SIG-M5 treated with dmso at 0.1 percent for 504 hours (cell line): ENCODE measurements at regions not wholly inside any gene's neighbourhood (a gene's known extent, or its start where the extent isn't known, plus 50 kb on each side); places are given as distances from the start of the nearest gene placed in this dataset.
"Not testable (repeated sequence)": the region's sequence is repeated elsewhere in the genome, so short reads cannot be mapped to it uniquely, and the experiment has no call there.

ENCODE experiments used
- DNase-seq: peaks from one replicate; lab custom pipeline; 2025; ENCODE audit not compliant: unreplicated experiment; lab: John Stamatoyannopoulos, UW

DNA sequence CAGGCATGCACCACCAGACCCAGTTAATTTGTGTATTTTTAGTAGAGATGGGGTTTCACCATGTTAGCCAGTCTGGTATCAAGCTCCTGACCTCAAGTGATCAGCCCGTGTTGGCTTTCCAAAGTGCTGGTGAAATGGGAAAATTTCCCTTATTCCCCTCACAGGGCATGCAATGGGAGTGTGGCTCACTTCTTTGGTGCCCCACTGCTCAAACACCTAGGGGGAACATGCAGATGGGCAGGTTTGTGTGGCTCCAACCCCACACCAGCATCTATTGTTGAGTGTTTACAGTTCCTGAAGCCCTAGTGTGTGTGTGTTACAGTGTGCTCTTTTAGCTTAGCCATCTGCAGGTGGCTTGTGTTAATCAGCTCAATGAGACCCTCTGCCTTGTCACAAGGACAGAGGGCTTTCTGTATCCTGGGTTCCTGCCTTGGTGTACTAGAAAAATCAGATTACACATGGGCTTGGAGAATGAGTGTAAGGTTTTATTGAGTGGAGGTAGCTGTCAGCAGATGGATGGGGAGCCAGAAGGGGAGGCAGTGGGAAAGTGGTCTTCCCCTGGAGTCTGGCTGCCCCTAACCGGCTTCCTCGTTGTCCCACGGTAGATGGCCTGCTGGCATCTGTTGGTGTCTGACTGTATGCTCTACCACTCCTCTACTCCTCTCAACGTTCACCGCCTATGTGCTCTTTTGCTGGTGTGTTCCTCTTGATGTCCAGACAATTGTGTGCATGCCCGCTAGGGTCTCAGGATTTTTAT is 248.1 kb upstream of the CBLB start:
- no peak for DNase-seq

DNA sequence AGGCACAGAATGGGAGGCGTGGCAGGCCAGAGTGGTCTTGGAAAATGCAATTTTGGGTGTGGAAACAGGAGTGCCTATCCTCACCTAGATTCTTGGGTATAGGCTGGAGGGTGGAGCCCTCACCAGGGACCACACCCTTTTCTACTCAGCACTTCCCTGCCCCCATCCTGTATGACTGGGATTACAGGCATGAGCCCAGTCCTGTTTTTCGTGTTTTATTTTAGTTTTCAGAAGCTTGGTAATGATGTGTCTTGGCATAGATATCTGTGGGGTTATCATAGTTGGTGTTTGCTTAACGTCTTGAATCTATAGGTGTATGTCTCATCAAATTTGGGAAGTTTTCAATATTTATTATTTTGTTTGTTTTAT is 248.7 kb upstream of the CBLB start:
- no peak for DNase-seq

DNA sequence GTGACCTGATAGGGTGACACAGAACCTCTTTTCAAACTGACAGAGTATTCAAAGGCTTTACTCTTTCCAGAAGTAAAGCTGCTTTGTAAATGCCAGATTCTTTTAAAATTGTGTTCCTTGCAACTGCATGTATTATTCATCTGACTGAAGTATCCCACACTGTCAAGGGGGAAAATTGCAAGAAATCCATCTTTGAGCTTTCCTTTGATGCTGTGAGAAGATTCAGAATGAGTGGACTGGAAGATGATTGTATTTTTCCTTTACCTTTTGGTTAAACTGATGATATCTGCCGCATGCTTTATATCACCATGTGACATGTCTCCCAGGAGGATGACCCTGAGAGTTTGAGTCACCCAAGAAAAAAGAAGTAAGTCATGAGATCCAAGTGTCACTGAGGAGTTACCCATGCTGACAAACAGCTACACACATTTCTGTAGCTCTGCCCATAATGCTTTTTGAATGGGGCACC is 250.8 kb upstream of the CBLB start:
- no peak for DNase-seq

DNA sequence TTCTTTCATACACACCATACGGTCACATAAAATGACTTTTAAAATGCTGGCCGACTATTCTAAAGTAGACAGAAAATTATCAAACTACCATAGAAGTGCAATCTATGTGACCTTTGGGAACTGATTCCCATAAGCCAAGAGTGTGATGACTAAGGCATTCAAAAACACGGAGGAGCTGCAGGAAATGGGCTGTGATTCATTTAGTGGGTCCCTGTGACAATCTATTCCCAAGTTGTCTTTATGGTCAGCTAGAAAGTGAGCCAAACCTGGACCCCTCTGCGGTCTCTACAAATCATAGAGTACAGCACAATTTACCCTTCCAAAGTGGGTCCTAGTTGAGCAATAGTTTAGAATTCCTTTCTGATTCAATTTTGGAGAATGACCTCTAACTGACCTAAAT is 251.5 kb upstream of the CBLB start:
- no peak for DNase-seq

DNA sequence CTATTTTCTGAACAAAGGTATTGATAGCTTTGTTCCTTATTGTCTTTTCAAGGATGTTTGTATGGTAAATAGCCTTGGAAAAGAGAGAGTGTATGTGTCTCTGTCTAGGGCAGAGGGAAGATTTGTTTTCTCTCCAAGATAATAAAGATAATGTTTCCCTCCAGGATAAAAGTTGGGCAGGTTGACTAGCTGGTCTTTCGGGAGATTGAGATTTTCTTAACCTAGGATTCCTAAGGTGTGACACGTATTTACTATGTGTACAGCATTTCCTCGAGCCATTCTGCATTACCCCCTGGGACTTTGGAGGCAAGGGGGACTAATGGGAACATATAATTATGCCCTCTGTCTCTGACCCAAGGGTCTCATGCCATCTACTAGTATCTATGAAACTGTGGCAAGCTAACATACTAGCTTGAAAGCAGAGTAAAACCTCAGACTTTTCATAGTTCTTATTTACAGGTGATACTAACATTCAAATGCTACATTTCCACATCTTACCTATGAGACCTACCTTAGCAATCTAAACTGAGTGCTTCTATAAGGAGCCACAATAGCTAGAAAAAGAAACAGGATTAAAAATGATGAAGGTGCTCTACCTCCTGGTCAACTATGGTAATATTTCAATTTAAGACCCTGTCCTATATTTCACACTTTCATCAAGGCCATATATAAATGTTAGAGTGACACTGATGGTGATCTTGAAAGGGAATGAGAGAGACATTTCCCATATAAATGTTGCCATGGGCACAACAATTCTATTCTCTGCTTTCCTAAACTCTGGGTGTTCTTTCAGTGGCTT is 252.9 kb upstream of the CBLB start:
- no peak for DNase-seq

DNA sequence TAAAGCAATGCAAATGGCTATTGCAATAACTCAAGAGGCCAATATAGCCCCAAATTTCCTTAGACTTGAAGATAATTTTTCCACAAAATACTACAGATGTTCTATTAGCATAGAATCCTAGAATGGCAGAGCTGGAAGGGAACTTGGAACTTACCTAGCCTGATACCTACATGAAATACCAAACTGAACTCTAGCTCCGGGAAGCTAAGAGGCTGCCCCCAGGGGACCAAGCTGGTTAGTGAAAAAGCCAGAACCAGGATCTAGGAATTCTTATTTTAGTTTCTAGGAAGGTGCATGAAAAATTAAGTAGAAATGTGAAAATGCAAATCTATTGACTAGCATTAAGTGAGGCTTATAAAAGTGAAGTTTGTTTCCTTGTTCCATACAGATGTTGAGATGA is 256.0 kb upstream of the CBLB start:
- DNase-seq, result no peak

DNA sequence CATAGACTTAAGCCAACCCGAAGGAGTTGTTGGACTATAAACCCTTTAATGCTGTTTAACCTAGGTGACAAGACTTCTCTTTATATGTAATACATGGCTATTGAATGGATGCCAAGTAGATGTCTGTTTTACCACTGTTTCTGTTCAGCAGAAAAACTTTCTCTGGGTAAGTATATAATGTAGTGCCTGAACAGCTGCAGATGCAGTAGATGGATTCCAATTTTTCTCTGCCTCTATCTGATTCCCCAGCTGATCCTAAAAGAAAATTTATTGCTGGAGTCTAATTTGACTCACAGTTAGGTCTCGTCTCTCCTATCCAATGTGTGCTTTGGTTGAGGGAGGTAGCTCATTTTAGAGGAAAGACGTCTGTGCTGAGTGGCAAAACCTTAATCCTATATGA is 256.5 kb upstream of the CBLB start:
- no peak for DNase-seq

DNA sequence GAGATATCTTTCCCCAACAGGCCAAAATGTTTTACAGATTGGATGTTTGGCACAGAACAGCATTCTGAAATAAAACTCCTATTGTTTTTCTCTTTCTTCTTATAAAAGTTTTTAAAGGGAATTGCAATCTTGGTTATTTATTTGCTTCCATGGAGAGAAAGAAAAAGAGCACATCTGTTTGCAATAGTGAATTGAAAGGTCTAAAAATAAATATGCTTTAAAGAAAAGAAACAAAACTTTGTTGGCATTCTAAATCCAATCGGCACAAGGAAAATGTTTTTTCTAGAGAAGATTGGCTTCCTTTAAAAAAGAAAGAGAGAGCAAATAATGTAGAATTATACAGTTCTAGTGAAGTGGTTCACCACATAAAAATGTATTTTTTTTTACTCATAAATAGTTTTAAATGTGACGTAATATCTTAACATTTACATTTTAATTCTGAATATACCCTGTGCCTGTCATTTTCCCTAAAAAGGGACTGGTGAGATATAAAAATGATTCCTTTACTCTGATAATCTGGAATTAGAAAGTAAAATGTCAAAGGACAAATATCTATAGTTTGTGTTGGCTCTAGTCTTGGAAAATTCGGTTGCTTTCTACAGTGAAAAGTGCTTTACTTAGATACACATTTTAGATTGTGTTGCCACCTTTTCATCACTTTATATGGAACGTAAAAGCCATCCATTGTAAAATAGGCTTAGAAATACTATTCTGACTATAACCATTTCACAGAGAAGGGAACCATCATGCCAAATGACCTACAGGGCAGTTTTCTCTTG is 257.4 kb upstream of the CBLB start:
- DNase-seq, result no peak

DNA sequence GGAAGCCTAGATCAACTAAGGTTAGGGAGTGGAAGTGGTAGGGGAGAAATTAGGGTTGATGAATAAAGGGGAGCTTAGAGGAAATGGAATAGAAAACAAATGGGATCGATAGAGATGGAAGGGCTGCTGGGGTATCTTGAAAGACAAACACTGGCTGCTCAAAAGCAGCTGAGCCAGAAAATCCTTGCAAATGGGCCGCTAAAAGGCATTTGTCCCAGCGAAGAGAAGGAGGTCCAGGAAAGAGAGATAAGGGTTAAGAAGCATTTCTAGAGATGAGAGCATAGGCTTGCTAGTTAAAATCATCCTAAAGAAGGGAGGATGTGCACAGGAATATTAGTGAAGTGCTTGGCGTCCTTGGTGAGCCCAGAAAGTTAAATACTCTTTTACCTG is 258.0 kb upstream of the CBLB start:
- no peak for DNase-seq

DNA sequence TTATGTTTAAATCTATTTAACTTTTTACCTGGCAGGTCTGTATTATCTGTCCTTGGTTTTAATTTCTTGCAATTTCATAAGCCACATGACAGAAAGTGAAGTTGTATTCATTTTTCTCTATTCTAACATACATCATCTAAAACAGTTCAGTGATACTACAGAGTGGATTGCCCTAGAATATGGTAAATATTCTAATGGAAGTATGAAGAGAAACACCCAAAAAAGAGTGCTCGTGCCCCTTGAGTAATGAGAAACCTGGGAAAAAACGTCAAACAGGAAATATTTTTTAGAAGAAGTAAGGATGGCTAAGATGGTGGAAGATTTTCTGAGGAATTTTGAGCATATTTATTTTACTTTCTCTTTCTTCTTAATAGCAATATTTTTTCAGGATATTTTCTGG is 261.1 kb upstream of the CBLB start:
- no peak for DNase-seq

DNA sequence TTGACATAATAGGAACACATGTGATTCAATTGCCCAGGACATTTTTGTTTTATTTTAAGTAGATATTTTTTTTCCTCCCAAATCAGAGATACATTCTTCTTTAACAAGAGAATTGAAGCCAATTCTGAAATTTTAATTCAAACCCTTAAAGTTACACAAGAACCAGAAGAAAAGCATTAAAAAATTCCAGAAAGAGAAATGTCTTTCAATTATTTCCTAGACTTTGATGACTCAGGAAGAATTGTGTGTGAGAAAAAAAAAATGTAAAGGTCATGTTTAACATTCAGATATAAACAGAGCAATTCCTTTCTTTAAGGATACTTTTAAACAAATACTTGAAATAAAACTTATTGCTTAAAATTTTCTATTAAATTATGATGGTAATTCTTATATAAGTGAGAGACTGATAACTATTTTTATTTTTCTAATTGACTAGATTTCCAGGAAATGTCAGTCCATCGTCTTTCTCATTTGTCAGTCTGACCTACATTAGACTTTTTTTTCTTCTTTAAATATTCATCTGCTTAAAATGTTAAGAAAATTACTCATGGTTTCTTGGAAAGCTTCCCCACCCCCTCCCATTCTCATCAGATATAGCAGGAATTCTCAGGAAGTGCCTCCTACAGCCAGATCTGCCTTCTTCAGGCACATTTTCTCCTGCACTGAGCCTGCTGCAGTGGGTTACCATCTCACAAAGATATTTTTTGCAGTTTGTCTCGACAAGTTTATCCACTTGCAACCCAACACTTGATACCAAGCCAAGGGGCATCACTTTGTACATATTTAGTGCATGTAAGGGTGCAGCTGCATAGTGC is 261.8 kb upstream of the CBLB start:
- DNase-seq, result no peak

DNA sequence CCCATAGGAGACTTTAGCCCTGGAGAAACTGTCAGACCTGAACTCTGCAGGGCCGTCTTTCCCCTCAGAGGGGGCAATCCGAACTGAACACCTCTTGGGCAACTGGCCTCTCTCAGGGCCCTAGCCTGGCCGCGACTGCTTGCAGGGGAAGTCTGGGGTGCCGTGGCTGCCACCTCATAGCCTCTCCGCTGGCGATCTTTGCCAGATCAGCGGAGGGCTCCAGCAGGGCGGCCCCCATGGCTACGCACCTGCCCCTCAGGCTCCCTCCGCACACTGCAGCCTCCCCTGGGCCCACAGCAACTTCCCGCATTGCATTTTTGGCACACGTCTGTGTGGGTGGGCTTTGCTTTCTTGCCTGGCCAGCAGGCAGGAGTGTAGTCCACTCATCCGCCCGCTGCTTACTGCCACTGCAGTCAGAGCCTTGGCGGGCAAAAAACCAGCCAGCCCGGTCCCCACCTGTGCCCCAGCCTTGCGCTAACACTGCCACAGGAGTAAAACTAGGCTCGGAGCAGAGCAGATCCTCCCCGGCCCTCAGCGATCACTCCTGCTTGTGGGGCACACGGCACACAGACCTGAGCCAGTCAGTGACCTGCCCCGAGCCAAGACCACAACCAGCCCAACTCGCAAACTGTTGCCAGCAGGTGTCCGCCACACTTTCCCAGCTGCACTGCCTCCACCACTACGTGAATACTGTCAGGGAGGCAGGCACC is 266.8 kb upstream of the CBLB start:
- DNase-seq, result no peak

DNA sequence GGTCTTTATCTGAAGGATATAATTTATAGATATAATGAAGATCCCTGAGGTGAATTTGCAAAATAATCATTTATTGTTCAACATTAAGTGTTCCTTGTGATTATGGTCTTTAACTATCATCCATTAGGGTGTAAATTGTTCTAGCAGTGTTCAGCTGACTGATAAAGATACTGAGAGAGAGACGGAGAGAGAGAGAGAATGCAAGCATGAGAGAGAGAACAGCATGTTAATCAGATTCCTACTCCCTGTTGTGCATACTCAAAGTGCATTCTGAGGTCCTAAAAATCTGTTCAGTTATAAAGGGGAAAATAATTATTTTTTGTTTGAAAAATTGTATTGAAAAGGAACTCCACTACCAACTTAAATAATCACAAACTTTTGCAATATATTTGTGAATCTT is 271.0 kb upstream of the CBLB start:
- DNase-seq, result no peak

DNA sequence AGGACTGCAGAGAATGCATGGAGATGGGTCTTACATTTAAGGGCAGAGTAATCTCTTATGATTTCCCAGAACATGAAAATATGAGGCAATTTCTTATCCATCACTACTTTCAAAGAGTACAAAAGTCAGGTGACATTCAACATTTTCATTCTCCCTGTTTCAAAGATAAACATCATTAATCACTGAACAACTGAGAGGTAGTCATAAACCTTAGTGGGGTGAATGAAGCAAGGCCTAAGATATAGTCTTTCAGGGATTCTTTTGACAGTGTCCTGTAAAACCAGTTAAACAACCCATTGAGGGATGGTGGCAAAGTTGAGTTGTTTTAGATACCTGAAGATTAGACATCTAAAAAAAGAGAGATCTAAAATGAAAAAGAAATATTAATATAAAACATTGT is 271.6 kb upstream of the CBLB start:
- peak; percentile 23 for DNase-seq

DNA sequence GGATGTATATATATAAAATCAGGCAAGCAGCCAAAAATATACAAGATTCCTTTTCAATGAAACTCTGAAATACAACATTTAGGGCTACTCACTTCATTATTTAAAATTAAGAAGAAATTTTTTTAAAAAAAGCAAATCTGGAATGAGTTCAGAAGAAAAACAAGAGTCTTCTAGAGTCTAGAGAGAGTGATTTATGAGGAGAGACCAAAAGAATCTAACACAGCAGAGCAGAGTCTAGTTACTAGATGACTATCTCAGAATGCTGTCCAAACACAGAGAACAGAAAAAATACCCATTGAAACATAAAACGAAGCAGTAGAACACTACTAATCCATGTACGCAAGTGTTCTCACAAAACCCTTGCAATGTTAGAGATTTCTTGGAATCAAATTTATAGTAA is 275.2 kb upstream of the CBLB start:
- DNase-seq, result no peak

DNA sequence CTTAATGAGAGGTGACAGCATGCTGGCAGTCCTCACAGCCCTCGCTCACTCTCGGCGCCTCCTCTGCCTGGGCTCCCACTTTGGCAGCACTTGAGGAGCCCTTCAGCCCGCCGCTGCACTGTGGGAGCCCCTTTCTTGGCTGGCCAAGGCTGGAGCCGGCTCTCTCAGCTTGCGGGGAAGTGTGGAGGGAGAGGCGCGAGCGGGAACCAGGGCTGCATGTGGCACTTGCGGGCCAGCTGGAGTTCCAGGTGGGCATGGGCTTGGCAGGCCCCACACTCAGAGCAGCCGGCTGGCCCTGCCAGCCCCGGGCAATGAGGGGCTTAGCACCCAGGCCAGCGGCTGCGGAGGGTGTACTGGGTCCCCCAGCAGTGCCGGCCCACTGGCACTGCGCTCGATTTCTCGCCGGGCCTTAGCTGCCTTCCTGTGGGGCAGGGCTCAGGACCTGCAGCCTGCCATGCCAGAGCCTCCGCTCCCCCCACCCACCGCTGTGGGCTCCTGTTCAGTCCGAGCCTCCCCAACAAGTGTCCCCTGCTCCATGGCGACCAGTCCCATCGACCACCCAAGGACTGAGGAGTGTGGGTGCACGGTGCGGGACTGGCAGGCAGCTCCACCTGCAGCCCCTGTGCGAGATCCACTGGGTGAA is 279.7 kb upstream of the CBLB start:
- DNase-seq, result not testable (repeated sequence)

DNA sequence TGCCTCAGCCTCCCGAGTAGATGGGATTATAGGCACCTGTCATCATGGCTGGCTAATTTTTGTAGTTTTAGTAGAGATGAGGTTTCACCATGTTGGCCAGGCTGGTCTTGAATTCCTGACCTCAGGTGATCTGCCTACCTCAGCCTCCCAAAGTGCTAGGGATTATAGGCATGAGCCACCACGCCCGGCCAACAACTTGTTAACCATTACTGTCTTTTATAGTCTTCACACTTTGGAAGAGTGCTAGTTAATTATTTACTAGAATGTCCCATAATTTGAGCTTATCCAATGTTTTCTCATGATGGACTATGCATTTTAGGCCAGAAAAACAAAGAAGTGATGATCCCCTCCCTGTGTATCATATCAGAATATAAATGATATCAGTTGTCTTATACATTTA is 288.6 kb upstream of the CBLB start:
- DNase-seq, result no peak

DNA sequence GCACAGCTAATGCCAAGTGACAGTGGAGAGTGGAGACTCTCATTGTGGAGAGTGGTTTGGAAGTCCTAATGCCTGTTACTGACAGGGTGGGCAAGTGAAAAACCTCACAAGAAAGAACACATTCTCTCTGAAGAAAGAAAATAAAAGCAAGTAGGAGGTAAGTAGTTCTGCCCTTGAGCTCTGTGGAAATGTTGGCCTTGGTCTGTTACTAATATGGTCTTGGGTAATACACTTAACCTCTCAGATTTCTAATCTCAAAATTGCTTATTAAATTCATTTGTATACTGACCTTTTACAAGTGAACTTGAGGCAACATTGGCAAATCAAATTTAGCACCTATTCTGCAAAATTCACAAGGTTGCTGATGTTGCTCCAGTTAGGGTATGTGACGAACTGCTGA is 291.6 kb upstream of the CBLB start:
- no peak for DNase-seq

DNA sequence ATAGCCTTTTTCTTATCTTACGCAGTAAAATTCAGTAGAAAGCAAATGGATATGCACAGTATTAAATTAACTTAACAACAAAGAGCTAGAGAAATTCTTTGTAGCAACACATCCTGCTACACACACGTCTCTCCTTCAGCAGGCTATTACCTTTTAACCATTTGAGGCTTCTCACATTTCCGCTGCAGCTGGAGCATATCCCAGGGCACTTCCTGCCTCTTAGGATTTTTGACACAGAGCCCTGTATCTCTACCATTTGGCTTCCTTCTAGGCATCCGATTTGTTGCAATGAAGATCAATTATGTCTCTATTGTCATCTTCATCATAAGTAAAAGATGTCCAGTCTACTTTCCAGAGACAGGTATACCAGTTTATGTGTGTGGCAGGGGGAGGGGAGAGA is 292.4 kb upstream of the CBLB start:
- DNase-seq, result no peak

DNA sequence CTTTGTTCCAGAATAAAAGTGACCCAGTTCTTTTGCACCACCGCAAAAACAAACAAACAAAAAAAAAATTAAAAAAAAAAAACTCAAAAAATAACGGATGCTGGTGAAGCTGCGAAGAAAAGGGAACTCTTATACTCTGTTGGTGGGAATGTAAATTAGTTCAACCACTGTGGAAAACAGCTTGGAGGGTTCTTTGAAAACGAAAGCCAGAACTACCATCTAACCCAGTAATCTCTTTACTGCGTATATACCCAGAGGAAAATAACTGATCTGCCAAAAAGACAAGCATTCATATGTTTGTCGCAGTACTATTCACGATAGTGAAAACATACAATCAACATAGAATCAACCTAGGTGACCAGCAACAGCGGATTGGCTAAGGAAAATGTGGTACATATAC is 298.9 kb upstream of the CBLB start:
- no peak for DNase-seq
